HL-60 (cell line): ENCODE measurements at regions not wholly inside any gene's neighbourhood (a gene's known extent, or its start where the extent isn't known, plus 50 kb on each side); places are given as distances from the start of the nearest gene placed in this dataset.

Source experiments
- CTCF ChIP-seq: IDR thresholded peaks from one replicate; pipeline ENCODE4 v1.5.1; 2011; ENCODE audit warnings: low read length, control low read depth, inconsistent platforms; ENCODE audit not compliant: insufficient read depth
- REST ChIP-seq: IDR thresholded peaks from 2 replicates; pipeline ENCODE4 v1.6.1; 2012; ENCODE audit warnings: low read depth; ENCODE audit not compliant: insufficient replicate concordance

GRCh38 chr21:27614231-27614630 is 647.3 kb upstream of the ADAMTS5 start:
- no peak for TF ChIP-seq CTCF
- TF ChIP-seq REST: no peak
